C4-2B (cell line): ENCODE measurements at regions not wholly inside any gene's neighbourhood (a gene's known extent, or its start where the extent isn't known, plus 50 kb on each side); places are given as distances from the start of the nearest gene placed in this dataset.
"Not testable (repeated sequence)": the region's sequence is repeated elsewhere in the genome, so short reads cannot be mapped to it uniquely, and the experiment has no call there.

Experiments used
- H3K27ac ChIP-seq: fragments of 450-650 bp; 2 replicates; pipeline ENCODE4 v1.5.1; 2017
- CTCF ChIP-seq: fragments of 450-650 bp; conservative IDR thresholded peaks from 2 replicates; pipeline ENCODE4 v1.5.1; 2017; ENCODE audit warnings: mild to moderate bottlenecking
- ZFX ChIP-seq: fragments of 450-650 bp; IDR thresholded peaks from 2 replicates; pipeline ENCODE4 v1.6.1; 2017

GRCh38 chr17:5893741-5894140 is 176.4 kb upstream of the WSCD1 start:
- no peak overlapping the region for H3K27ac ChIP-seq
- TF ChIP-seq CTCF, result no peak
- no peak for TF ChIP-seq ZFX

GRCh38 chr17:5895276-5895675 is 174.9 kb upstream of the WSCD1 start:
- no peak for TF ChIP-seq ZFX
- TF ChIP-seq CTCF, result no peak
- H3K27ac ChIP-seq, result no peak overlapping the region

GRCh38 chr17:5896215-5896614 is 174.0 kb upstream of the WSCD1 start:
- no peak overlapping the region for H3K27ac ChIP-seq
- TF ChIP-seq CTCF (no peak), ZFX (no peak)

- TF ChIP-seq ZFX, result no peak
- no peak for TF ChIP-seq CTCF
- no peak overlapping the region for H3K27ac ChIP-seq
Observed at GRCh38 chr17:5897275-5897911, 172.8 kb upstream of the WSCD1 start.

GRCh38 chr17:5897981-5898380 is 172.2 kb upstream of the WSCD1 start:
- not testable (repeated sequence) for H3K27ac ChIP-seq

GRCh38 chr17:5898406-5898805 is 171.8 kb upstream of the WSCD1 start:
- TF ChIP-seq ZFX (no peak), CTCF (no peak)
- H3K27ac ChIP-seq, result no peak overlapping the region

- TF ChIP-seq ZFX (no peak), CTCF (no peak)
- H3K27ac ChIP-seq, result no peak overlapping the region
Observed at GRCh38 chr17:5899496-5900195, 170.5 kb upstream of the WSCD1 start.

GRCh38 chr17:5901731-5902130 is 168.4 kb upstream of the WSCD1 start:
- no peak for TF ChIP-seq ZFX
- no peak for TF ChIP-seq CTCF

More at GRCh38 chr17:5901731-5902130, 168.4 kb upstream of the WSCD1 start:
- H3K27ac ChIP-seq, result no peak overlapping the region
